ENCODE measurements at regions not wholly inside any gene's neighbourhood (a gene's known extent, or its start where the extent isn't known, plus 50 kb on each side); places are given as distances from the start of the nearest gene placed in this dataset.

GRCh38 chr2:207434899-207435465, 94.8 kb upstream of the CREB1 start:
- ChIA-PET CTCF (no interaction called here), RAD21 (ENCODE audit: unreplicated experiment) (interaction anchor here (0.6 kb wide), 1 partner anchor 17 kb away, joined by 3 read pairs; no protein-coding TSS in a partner anchor), SMC1A (ENCODE audit: uncharacterized antibody, unreplicated experiment) (interaction anchor here (1.1 kb wide), 1 partner anchor 23 kb away, joined by 3 read pairs; no protein-coding TSS in a partner anchor), POLR2A (no interaction called here)
- no peaks in the 10 kb centered on the region for H3K36me3 ChIP-seq (ENCODE audit: control insufficient read depth in 2 of 2, insufficient read depth in 2 of 2, low read length in 1 of 2)
- no peak overlapping the region for H3K4me3 ChIP-seq
- H3K27ac ChIP-seq (ENCODE audit: control insufficient read depth, insufficient read depth), result no peak overlapping the region
- no peaks in the 10 kb centered on the region for H3K27me3 ChIP-seq (replicated peaks in 1 of 2; ENCODE audit: control insufficient read depth in 2 of 2, insufficient read depth in 2 of 2, low read length in 1 of 2)
- H3K4me2 ChIP-seq (ENCODE audit: control insufficient read depth, insufficient read depth), result no peak overlapping the region
- no peak for ATAC-seq
- no TSS peak for BruUV-seq (replicated peaks)
- in situ Hi-C loops (cut with MboI) (no loop called here), intact Hi-C loops (cut with micrococcal nuclease; ENCODE audit: unreplicated experiment) (no loop called here)
- no peaks in the 10 kb centered on the region for H3K79me2 ChIP-seq (ENCODE audit: control insufficient read depth, insufficient read depth, low read length)
- H3K9me3 ChIP-seq (replicated peaks; ENCODE audit: control insufficient read depth, insufficient read depth, low read length), result no peaks in the 10 kb centered on the region
- no peaks in the 10 kb centered on the region for H4K20me1 ChIP-seq (ENCODE audit: control insufficient read depth, insufficient read depth)
- 63% methylated on average over 4 of the region's 4 CpGs for WGBS (ENCODE audit: insufficient coverage, insufficient replicate concordance, low lambda C conversion rate, missing lambda C conversion rate)
- FAIRE-seq, result no peak
- no peak overlapping the region for H2AFZ ChIP-seq (ENCODE audit: control insufficient read depth, low read depth, low read length)
- TF ChIP-seq SMARCA5 (IDR thresholded peaks at IDR 0.05) (no peak), ETV6 (conservative IDR thresholded peaks at IDR 0.05 in 1 of 2, IDR thresholded peaks at IDR 0.05 in 1 of 2; ENCODE audit: borderline replicate concordance in 1 of 2, low read depth in 1 of 2) (no peak), BACH1 (IDR thresholded peaks at IDR 0.05; ENCODE audit: borderline replicate concordance) (no peak), YY1 (IDR thresholded peaks at IDR 0.05; ENCODE audit: low read depth, low read length) (no peak), KDM1A (IDR thresholded peaks at IDR 0.05; ENCODE audit: borderline replicate concordance) (no peak), RAD51 (IDR thresholded peaks at IDR 0.05) (no peak), ZNF207 (IDR thresholded peaks at IDR 0.05; ENCODE audit: borderline replicate concordance) (no peak), STAT1 (conservative IDR thresholded peaks at IDR 0.05) (no peak), NRF1 (conservative IDR thresholded peaks at IDR 0.05; ENCODE audit: low read depth, low read length) (no peak), BCLAF1 (IDR thresholded peaks at IDR 0.05) (no peak), MTA3 (IDR thresholded peaks at IDR 0.05; ENCODE audit: borderline replicate concordance, low read length) (no peak), TCF7 (IDR thresholded peaks at IDR 0.05; ENCODE audit: borderline replicate concordance) (no peak), REST (IDR thresholded peaks at IDR 0.05; ENCODE audit: low read depth, low read length) (no peak), ZSCAN29 (IDR thresholded peaks at IDR 0.05) (no peak), ATF3 (IDR thresholded peaks at IDR 0.05; ENCODE audit: borderline replicate concordance, extremely low read depth, low read depth, low read length) (no peak), CTCF (IDR thresholded peaks at IDR 0.05 in 2 of 3, conservative IDR thresholded peaks at IDR 0.05 in 1 of 3; ENCODE audit: control insufficient read depth in 2 of 3, extremely low read depth in 1 of 3, insufficient read depth in 1 of 3, low read depth in 3 of 3, low read length in 3 of 3) (no peak), NR2F1 (conservative IDR thresholded peaks at IDR 0.05) (no peak)
- H3K9ac ChIP-seq (ENCODE audit: control insufficient read depth, insufficient read depth, low read length), result no peak overlapping the region
- no peak for DNase-seq (ENCODE audit: low read depth, low spot score)
- H3K4me1 ChIP-seq (ENCODE audit: control insufficient read depth, insufficient read depth, low read length), result no peaks in the 10 kb centered on the region

All from GM12878 (cell line).